ENCODE measurements at regions not wholly inside any gene's neighbourhood (a gene's known extent, or its start where the extent isn't known, plus 50 kb on each side); places are given as distances from the start of the nearest gene placed in this dataset.

GRCh38 chr7:115241151-115241550 lies 319.3 kb downstream of the MDFIC start:
- TF ChIP-seq PATZ1 (tag by site-specific recombination; IDR thresholded peaks at IDR 0.05) (no peak), ZNF660 (tag by site-specific recombination; IDR thresholded peaks at IDR 0.05) (no peak), CTCF (tag by site-specific recombination; IDR thresholded peaks at IDR 0.05) (no peak), GLI4 (tag by site-specific recombination; IDR thresholded peaks at IDR 0.05) (no peak)
